KG1 (cell line): ENCODE measurements at regions not wholly inside any gene's neighbourhood (a gene's known extent, or its start where the extent isn't known, plus 50 kb on each side); places are given as distances from the start of the nearest gene placed in this dataset.

ENCODE experiments used
- DNase-seq: peaks from one replicate; lab custom pipeline; 2025; lab: John Stamatoyannopoulos, UW

GRCh38 chr4:180512801-180513475 lies 1730.3 kb upstream of the TENM3 start:
- DNase-seq, result no peak

GRCh38 chr4:180518906-180519305 lies 1724.3 kb upstream of the TENM3 start:
- DNase-seq, result no peak

- DNase-seq, result no peak
Observed at GRCh38 chr4:180521181-180521580, 1722.0 kb upstream of the TENM3 start.

- DNase-seq, result no peak
Observed at GRCh38 chr4:180525523-180526077, 1717.6 kb upstream of the TENM3 start.

- no peak for DNase-seq
Observed at GRCh38 chr4:180528003-180528402, 1715.2 kb upstream of the TENM3 start.

- no peak for DNase-seq
Observed at GRCh38 chr4:180530787-180531186, 1712.4 kb upstream of the TENM3 start.

GRCh38 chr4:180532691-180533090 lies 1710.5 kb upstream of the TENM3 start:
- no peak for DNase-seq

GRCh38 chr4:180538384-180539057 lies 1704.7 kb upstream of the TENM3 start:
- no peak for DNase-seq

GRCh38 chr4:180539284-180539683 lies 1703.9 kb upstream of the TENM3 start:
- DNase-seq, result no peak

GRCh38 chr4:180541678-180542077 lies 1701.5 kb upstream of the TENM3 start:
- no peak for DNase-seq

- no peak for DNase-seq
Observed at GRCh38 chr4:180542445-180543100, 1700.6 kb upstream of the TENM3 start.

- no peak for DNase-seq
Observed at GRCh38 chr4:180550106-180550505, 1693.1 kb upstream of the TENM3 start.

- DNase-seq, result no peak
Observed at GRCh38 chr4:180557348-180557747, 1685.9 kb upstream of the TENM3 start.

- DNase-seq, result no peak
Observed at GRCh38 chr4:180557950-180558349, 1685.3 kb upstream of the TENM3 start.

GRCh38 chr4:180558427-180558826 lies 1684.8 kb upstream of the TENM3 start:
- DNase-seq, result no peak

- no peak for DNase-seq
Observed at GRCh38 chr4:180560896-180561295, 1682.3 kb upstream of the TENM3 start.

GRCh38 chr4:180564026-180564425 lies 1679.2 kb upstream of the TENM3 start:
- DNase-seq, result no peak

- no peak for DNase-seq
Observed at GRCh38 chr4:180564448-180564847, 1678.8 kb upstream of the TENM3 start.

GRCh38 chr4:180565856-180566431 lies 1677.3 kb upstream of the TENM3 start:
- no peak for DNase-seq

GRCh38 chr4:180566492-180566891 lies 1676.7 kb upstream of the TENM3 start:
- DNase-seq, result no peak

- no peak for DNase-seq
Observed at GRCh38 chr4:180567080-180567479, 1676.1 kb upstream of the TENM3 start.

GRCh38 chr4:180571516-180572055 lies 1671.6 kb upstream of the TENM3 start:
- DNase-seq, result no peak
